Thyroid gland (tissue), 4 donors: ENCODE measurements at regions not wholly inside any gene's neighbourhood (a gene's known extent, or its start where the extent isn't known, plus 50 kb on each side); places are given as distances from the start of the nearest gene placed in this dataset.
"Not testable (repeated sequence)": the region's sequence is repeated elsewhere in the genome, so short reads cannot be mapped to it uniquely, and the experiment has no call there.

Experiments
- DNase-seq, 2 donors: peaks; one replicate each; pipeline ENCODE4 v3.0.0-alpha.2; 2019
- H3K27ac ChIP-seq, 3 donors: fragments of 200-600 bp; sonication (generic); 1 replicate in 2 of 3; 2 replicates in 1 of 3; pipeline ENCODE4 v1.5.1; 2016 to 2019; ENCODE audit warnings: mild to moderate bottlenecking in 1 of 3, moderate library complexity in 1 of 3
- H3K27me3 ChIP-seq: fragments of 200-600 bp; sonication (generic); one replicate; pipeline ENCODE4 v1.5.1; 2019
- H3K36me3 ChIP-seq, 2 donors: fragments of 200-600 bp; sonication (generic); one replicate each; pipeline ENCODE4 v1.5.1; 2016 to 2019
- H3K4me1 ChIP-seq, 2 donors: fragments of 200-600 bp; sonication (generic); one replicate each; pipeline ENCODE4 v1.5.1; 2017 to 2019
- H3K4me3 ChIP-seq, 3 donors: fragments of 200-600 bp; sonication (generic); replicated peaks in 1 of 3; 1 replicate in 2 of 3; 2 replicates in 1 of 3; pipeline ENCODE4 v1.5.1; 2016; ENCODE audit warnings: mild to moderate bottlenecking in 1 of 3
- H3K9me3 ChIP-seq: fragments of 200-600 bp; sonication (generic); one replicate; pipeline ENCODE4 v1.5.1; 2017
- CTCF ChIP-seq, 6 experiments: fragments of 200-600 bp in 3 of 6; fragments of 450-650 bp in 3 of 6; sonication (generic) in 3 of 6; IDR thresholded peaks; one replicate each; pipeline ENCODE4 v1.5.1; 2016 to 2019; ENCODE audit warnings: antibody characterized with exemption in 6 of 6, mild to moderate bottlenecking in 2 of 6, inconsistent platforms in 1 of 6, moderate library complexity in 1 of 6
- POLR2A ChIP-seq, 2 donors: fragments of 450-650 bp; IDR thresholded peaks; one replicate each; pipeline ENCODE4 v1.6.1; 2017; ENCODE audit warnings: antibody characterized with exemption in 2 of 2, mild to moderate bottlenecking in 2 of 2, moderate library complexity in 1 of 2
- WGBS, 2 donors: methylation state at CpG; one replicate each; pipeline ENCODE4 v1.1.5; 2017; 5-methylcytosine and 5-hydroxymethylcytosine counted together
- intact Hi-C: fragments of 100-400 bp; cut with DNase I; formaldehyde crosslinking; loops from one replicate; pipeline ENCODE4 v1.15.1; 2023

- no peaks in the 10 kb centered on the region for H3K36me3 ChIP-seq
- no peaks in the 10 kb centered on the region for H3K9me3 ChIP-seq
- TF ChIP-seq POLR2A (IDR thresholded peaks at IDR 0.05) (no peak), CTCF (IDR thresholded peaks at IDR 0.05) (no peak)
- no peaks in the 10 kb centered on the region for H3K27me3 ChIP-seq
- DNase-seq, result no peak
- WGBS, 2 donors, result 89 to 90% methylated on average over 2 of the region's 2 CpGs
- no peak overlapping the region for H3K4me3 ChIP-seq
- no peak overlapping the region for H3K27ac ChIP-seq
- intact Hi-C loops, result no loop called here
- H3K4me1 ChIP-seq, result no peaks in the 10 kb centered on the region
Observed at GRCh38 chr6:3614918-3615317, 136.6 kb downstream of the PXDC1 start.

GRCh38 chr6:3613565-3613964, 137.9 kb downstream of the PXDC1 start:
- H3K4me3 ChIP-seq, H3K27me3 ChIP-seq, H3K9me3 ChIP-seq, DNase-seq, H3K27ac ChIP-seq, intact Hi-C loops, H3K36me3 ChIP-seq, H3K4me1 ChIP-seq: not testable (repeated sequence)
- WGBS, 2 donors, result 88 to 97% methylated on average over 1 of the region's 1 CpG

GRCh38 chr6:3612341-3613041, 139.0 kb downstream of the PXDC1 start:
- no peak overlapping the region for H3K27ac ChIP-seq
- H3K36me3 ChIP-seq, result no peaks in the 10 kb centered on the region
- intact Hi-C loops, result no loop called here
- no peak overlapping the region for H3K4me3 ChIP-seq
- WGBS, 2 donors, result 80 to 86% methylated on average over 8 of the region's 8 CpGs
- TF ChIP-seq POLR2A (IDR thresholded peaks at IDR 0.05), result no peak
- TF ChIP-seq CTCF (IDR thresholded peaks at IDR 0.05), result no peak
- peaks cover 0 to 4% of the 10 kb centered on the region in 2 donors for H3K4me1 ChIP-seq
- H3K9me3 ChIP-seq, result no peaks in the 10 kb centered on the region
- DNase-seq, result no peak
- H3K27me3 ChIP-seq, result no peaks in the 10 kb centered on the region

GRCh38 chr6:3610921-3611320, 140.6 kb downstream of the PXDC1 start:
- no peak for DNase-seq

GRCh38 chr6:3610206-3610605, 141.3 kb downstream of the PXDC1 start:
- DNase-seq, result no peak
- H3K4me1 ChIP-seq, result peaks cover 0 to 8% of the 10 kb centered on the region in 2 donors
- no peak overlapping the region for H3K27ac ChIP-seq
- no peak overlapping the region for H3K4me3 ChIP-seq
- intact Hi-C loops, result no loop called here
- TF ChIP-seq CTCF (IDR thresholded peaks at IDR 0.05) (no peak), POLR2A (IDR thresholded peaks at IDR 0.05) (no peak)
- H3K27me3 ChIP-seq, result no peaks in the 10 kb centered on the region
- no peaks in the 10 kb centered on the region for H3K36me3 ChIP-seq
- no peaks in the 10 kb centered on the region for H3K9me3 ChIP-seq
- 65 to 75% methylated on average over 5 of the region's 5 CpGs for WGBS, 2 donors

More at GRCh38 chr6:3610921-3611320, 140.6 kb downstream of the PXDC1 start:
- 85 to 91% methylated on average over 7 of the region's 7 CpGs for WGBS, 2 donors
- no peak overlapping the region for H3K27ac ChIP-seq
- peaks cover 0 to 5% of the 10 kb centered on the region in 2 donors for H3K4me1 ChIP-seq
- no peak overlapping the region for H3K4me3 ChIP-seq
- intact Hi-C loops, result no loop called here
- H3K27me3 ChIP-seq, result no peaks in the 10 kb centered on the region
- H3K9me3 ChIP-seq, result no peaks in the 10 kb centered on the region
- TF ChIP-seq CTCF (IDR thresholded peaks at IDR 0.05) (no peak), POLR2A (IDR thresholded peaks at IDR 0.05) (no peak)
- no peaks in the 10 kb centered on the region for H3K36me3 ChIP-seq
